Pancreas (tissue), 10 donors: ENCODE measurements at regions not wholly inside any gene's neighbourhood (a gene's known extent, or its start where the extent isn't known, plus 50 kb on each side); places are given as distances from the start of the nearest gene placed in this dataset.

ENCODE experiments used
- ATAC-seq, 4 donors: fragments of 200-7000 bp; cut with Tn5 transposase; one replicate each; pipeline versions ENCODE4 v1.8.0 to v1.9.1; 2020; ENCODE audit warnings: mild to moderate bottlenecking in 4 of 4, moderate library complexity in 4 of 4
- DNase-seq, 6 donors: peaks; one replicate each; pipeline ENCODE4 v3.0.0-alpha.2; 2020
- FAIRE-seq: peaks from 2 replicates; lab custom pipeline; 2012; peaks lifted over from hg19 to GRCh38; lab: Jason Lieb, UNC
- H3K27ac ChIP-seq, 4 donors: fragments of 200-600 bp; sonication (generic); 1 replicate in 3 of 4; 2 replicates in 1 of 4; pipeline versions ENCODE4 v1.5.0 to v1.8.0; 2020
- H3K27me3 ChIP-seq, 4 donors: fragments of 200-600 bp; one replicate each; pipeline ENCODE4 v1.8.0; 2021
- H3K36me3 ChIP-seq, 3 donors: fragments of 200-600 bp; sonication (generic) in 1 of 3; one replicate each; pipeline versions ENCODE4 v1.5.0 to v1.8.0; 2020 to 2021
- H3K4me1 ChIP-seq, 3 donors: fragments of 200-600 bp; one replicate each; pipeline ENCODE4 v1.8.0; 2021
- H3K4me3 ChIP-seq, 4 donors: fragments of 200-600 bp; sonication (generic) in 2 of 4; one replicate each; pipeline versions ENCODE4 v1.5.0 to v1.8.0; 2020 to 2021
- H3K9me3 ChIP-seq, 4 donors: fragments of 200-600 bp; one replicate each; pipeline ENCODE4 v1.8.0; 2021
- WGBS, 2 donors: extraction: QIAGEN DNeasy Blood & Tissue Kit; methylation state at CpG; one replicate each; pipeline ENCODE4 v1.1.7; 2013; 5-methylcytosine and 5-hydroxymethylcytosine counted together
- intact Hi-C, 3 donors: fragments of 100-400 bp; cut with DNase I; formaldehyde crosslinking; loops; one replicate each; pipeline versions ENCODE4 v1.11.1 to v1.14.2; 2022
- TF ChIP-seq, protein P1 (sequence below), 4 donors: fragments of 200-600 bp; sonication (generic) in 3 of 4; IDR thresholded peaks; one replicate each; pipeline versions ENCODE4 v1.5.0 to v1.8.0; 2021; ENCODE audit warnings: antibody characterized with exemption in 4 of 4
- donor health status: healthy with polysubstance abuse.
- donor health status: DM: no; HTN: no; CAD: no; lungs with moderate emphysema.
- donor health status: DM: no; HTN: no; CAD: no.
- donor health status: control.
- donor health status: control.
- donor health status: Bipolar disorder and iron deficiency.
- donor health status: DM: yes; HTN: yes; CAD: no.
- donor health status: DM: no; HTN: no; CAD: no.
- donor health status: DM: no; HTN: no; CAD: no.
- donor health status: DM: yes; HTN: yes; CAD: no.

DNA sequence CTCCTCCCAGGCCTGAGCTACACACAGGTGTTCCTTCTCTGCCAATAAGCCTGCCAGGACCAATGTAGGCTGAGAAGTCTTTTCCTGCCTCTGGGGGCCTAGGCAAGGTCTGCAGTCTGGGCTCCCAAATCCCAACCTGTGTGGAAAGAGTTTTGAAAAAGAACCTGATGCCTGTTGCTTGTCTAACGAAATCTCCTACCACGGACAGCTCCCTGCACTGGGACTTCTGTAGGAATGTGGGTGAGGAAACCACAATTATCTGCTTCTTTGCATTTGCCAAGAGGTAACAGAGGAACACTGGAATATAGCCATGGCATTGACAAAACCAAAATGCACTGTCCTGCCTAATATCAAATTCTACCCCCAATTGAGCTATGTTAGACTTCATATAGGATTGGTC, 877.0 kb upstream of the TMEM132C start:
- no peak for DNase-seq
- TF ChIP-seq, protein P1, sequence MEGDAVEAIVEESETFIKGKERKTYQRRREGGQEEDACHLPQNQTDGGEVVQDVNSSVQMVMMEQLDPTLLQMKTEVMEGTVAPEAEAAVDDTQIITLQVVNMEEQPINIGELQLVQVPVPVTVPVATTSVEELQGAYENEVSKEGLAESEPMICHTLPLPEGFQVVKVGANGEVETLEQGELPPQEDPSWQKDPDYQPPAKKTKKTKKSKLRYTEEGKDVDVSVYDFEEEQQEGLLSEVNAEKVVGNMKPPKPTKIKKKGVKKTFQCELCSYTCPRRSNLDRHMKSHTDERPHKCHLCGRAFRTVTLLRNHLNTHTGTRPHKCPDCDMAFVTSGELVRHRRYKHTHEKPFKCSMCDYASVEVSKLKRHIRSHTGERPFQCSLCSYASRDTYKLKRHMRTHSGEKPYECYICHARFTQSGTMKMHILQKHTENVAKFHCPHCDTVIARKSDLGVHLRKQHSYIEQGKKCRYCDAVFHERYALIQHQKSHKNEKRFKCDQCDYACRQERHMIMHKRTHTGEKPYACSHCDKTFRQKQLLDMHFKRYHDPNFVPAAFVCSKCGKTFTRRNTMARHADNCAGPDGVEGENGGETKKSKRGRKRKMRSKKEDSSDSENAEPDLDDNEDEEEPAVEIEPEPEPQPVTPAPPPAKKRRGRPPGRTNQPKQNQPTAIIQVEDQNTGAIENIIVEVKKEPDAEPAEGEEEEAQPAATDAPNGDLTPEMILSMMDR (IDR thresholded peaks at IDR 0.05): no peak
- peaks cover 0 to 19% (median 0%) of the 10 kb centered on the region in 4 donors for H3K27me3 ChIP-seq
- intact Hi-C loops: loop anchor here in 1 of 3 donors (10.0 kb wide), 1 partner anchor 285 kb away; no protein-coding TSS in a partner anchor
- no peak overlapping the region for H3K27ac ChIP-seq
- H3K4me3 ChIP-seq: no peak overlapping the region
- ATAC-seq: no peak
- 12 to 19% methylated on average over 2 of the region's 2 CpGs for WGBS, 2 donors
- no peaks in the 10 kb centered on the region for H3K9me3 ChIP-seq
- FAIRE-seq: no peak
- no peaks in the 10 kb centered on the region for H3K4me1 ChIP-seq
- no peaks in the 10 kb centered on the region for H3K36me3 ChIP-seq

DNA sequence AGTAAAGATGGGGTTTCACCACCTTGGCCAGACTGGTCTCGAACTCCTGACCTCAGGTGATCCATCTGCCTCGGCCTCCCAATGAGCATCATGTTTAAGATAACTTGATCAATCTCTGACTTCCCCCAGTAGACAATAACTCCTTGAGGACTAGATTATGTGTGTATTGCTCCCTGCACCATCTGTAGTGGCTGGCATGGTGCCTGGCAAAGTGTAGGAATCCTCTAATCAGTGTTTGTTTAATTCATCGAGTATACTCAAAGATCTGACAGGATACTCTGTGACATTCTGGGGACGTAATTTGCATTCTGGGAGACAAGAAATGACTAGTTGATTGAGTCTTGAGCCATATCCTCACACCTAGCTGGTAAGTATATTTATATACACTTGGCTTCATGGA, 873.5 kb upstream of the TMEM132C start:
- no peaks in the 10 kb centered on the region for H3K36me3 ChIP-seq
- FAIRE-seq (no peak), ATAC-seq (no peak), DNase-seq (no peak)
- H3K4me3 ChIP-seq: no peak overlapping the region
- TF ChIP-seq, protein P1 (IDR thresholded peaks at IDR 0.05): no peak
- intact Hi-C loops: no loop called here
- H3K9me3 ChIP-seq: no peaks in the 10 kb centered on the region
- H3K4me1 ChIP-seq: no peaks in the 10 kb centered on the region
- 44 to 45% methylated on average over 4 of the region's 4 CpGs for WGBS, 2 donors
- peaks cover 0 to 5% (median 0%) of the 10 kb centered on the region in 4 donors for H3K27me3 ChIP-seq
- H3K27ac ChIP-seq: no peak overlapping the region

DNA sequence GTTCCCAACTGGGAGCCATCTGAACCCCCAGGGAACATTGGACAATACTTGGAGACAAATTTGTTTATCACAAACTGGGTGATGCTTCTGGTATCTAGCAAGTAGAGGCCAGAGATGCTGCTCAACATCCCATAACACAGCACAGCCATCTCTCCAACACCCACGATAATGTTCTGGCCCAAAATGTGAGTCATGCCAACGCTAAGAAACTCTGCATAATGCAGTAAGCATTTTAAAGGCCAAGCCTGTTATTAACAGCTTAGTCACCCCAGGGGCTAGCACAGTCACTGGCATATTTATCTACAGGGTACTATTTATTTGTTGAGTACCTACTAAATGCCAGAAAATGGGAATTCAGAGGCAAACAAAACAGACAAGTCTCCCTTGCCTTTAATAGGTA, 873.1 kb upstream of the TMEM132C start:
- Histone ChIP-seq H3K27me3 (peaks cover 0 to 1% (median 0%) of the 10 kb centered on the region in 4 donors), H3K27ac (no peak overlapping the region), H3K9me3 (no peaks in the 10 kb centered on the region), H3K36me3 (no peaks in the 10 kb centered on the region), H3K4me1 (no peaks in the 10 kb centered on the region), H3K4me3 (no peak overlapping the region)
- no peak for DNase-seq
- FAIRE-seq: no peak
- ATAC-seq: no peak
- TF ChIP-seq, protein P1 (IDR thresholded peaks at IDR 0.05): no peak
- WGBS, 2 donors: 48 to 68% methylated on average over 2 of the region's 2 CpGs
- intact Hi-C loops: no loop called here

DNA sequence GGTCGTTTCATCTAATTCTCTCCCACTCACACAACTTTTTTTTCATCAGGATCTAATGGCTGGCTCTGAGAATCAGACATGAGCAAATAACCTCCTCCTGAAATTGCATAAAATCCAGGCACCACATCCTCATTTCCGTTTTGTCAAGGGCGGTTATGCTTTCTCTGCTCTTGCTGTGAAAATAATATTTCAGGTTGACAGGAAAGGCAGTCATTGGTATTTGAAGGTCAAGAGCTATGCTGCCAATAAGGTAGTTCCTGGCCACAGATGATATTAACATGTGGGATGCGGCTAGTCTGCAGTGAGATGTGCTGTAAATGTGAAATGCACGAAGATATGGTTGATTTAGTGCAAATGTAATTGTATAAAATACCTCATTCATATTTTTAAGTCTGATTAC, 870.2 kb upstream of the TMEM132C start:
- intact Hi-C loops: no loop called here
- no peaks in the 10 kb centered on the region for H3K4me1 ChIP-seq
- TF ChIP-seq, protein P1 (IDR thresholded peaks at IDR 0.05): no peak
- no peak overlapping the region for H3K4me3 ChIP-seq
- H3K9me3 ChIP-seq: no peaks in the 10 kb centered on the region
- H3K27ac ChIP-seq: no peak overlapping the region
- WGBS, 2 donors: 39 to 64% methylated on average over 5 of the region's 5 CpGs
- H3K36me3 ChIP-seq: no peaks in the 10 kb centered on the region
- no peak for ATAC-seq
- peaks cover 0 to 4% (median 0%) of the 10 kb centered on the region in 4 donors for H3K27me3 ChIP-seq
- FAIRE-seq: no peak
- DNase-seq: no peak

DNA sequence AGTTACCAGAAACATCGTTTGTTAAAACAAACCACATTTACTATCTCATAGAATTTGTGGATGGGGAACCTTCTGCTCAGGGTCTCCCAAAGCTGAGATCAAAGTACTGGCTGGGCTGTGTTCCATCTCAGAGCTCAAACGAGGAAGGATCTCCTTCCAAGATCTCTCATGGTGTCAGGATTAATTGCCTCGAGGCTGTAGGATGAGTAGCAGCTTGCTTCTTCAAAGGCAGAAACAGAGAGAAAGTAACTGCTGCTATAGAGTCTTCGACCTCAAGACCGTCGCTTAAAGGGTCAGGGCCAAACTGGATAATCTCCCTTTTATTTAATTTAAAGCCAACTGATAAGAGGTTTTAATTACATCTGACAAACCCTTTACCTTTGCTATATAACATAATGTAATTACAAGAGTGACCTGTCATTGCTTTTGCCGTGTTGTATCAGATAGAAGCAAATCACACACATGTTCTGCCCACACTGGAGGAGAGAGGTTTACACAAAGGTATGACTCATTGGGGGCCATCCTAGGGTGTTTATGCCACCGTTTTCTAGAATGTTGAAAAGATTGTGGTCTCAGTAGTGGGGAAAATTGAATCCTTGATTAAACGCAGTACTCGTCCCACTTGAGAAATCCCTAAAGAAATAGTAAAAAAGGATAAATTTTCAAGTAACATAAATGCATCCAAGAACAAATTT, 868.8 kb upstream of the TMEM132C start:
- Histone ChIP-seq H3K27ac (no peak overlapping the region), H3K9me3 (no peaks in the 10 kb centered on the region), H3K4me1 (no peaks in the 10 kb centered on the region), H3K27me3 (peaks cover 0 to 4% (median 0%) of the 10 kb centered on the region in 4 donors), H3K36me3 (no peaks in the 10 kb centered on the region), H3K4me3 (no peak overlapping the region)
- intact Hi-C loops: no loop called here
- FAIRE-seq (no peak), ATAC-seq (no peak), DNase-seq (no peak)
- TF ChIP-seq, protein P1 (IDR thresholded peaks at IDR 0.05): no peak
- 41 to 48% methylated on average over 10 of the region's 10 CpGs for WGBS, 2 donors
